B cell (primary cell): ENCODE measurements at regions not wholly inside any gene's neighbourhood (a gene's known extent, or its start where the extent isn't known, plus 50 kb on each side); places are given as distances from the start of the nearest gene placed in this dataset.

ENCODE experiments used
- ATAC-seq: fragments of 200-7000 bp; cut with Tn5 transposase; one replicate; pipeline ENCODE4 v1.10.0; 2021; ENCODE audit warnings: low read depth, mild to moderate bottlenecking, moderate number of reproducible peaks, moderate library complexity
- CTCF ChIA-PET: fragments of 350-600 bp; sonication (Branson Sonifier 250); formaldehyde crosslinking; loops from one replicate; lab custom pipeline; 2021; ENCODE audit warnings: antibody characterized with exemption, inconsistent platforms; lab: Charles Lee
- POLR2A ChIA-PET: fragments of 350-600 bp; sonication (Branson Sonifier 250); formaldehyde crosslinking; loops from one replicate; lab custom pipeline; 2021; ENCODE audit warnings: antibody characterized with exemption; lab: Charles Lee
- DNase-seq: peaks from one replicate; pipeline ENCODE4 v3.0.0; 2013
- H2AFZ ChIP-seq: 2 replicates; pipeline ENCODE4 v1.6.1; 2012; ENCODE audit warnings: mild to moderate bottlenecking, low read depth, low read length; ENCODE audit not compliant: insufficient read depth, poor library complexity, severe bottlenecking
- H3K27ac ChIP-seq, 2 donors: 1 replicate in 1 of 2; 2 replicates in 1 of 2; pipeline ENCODE4 v1.5.1; 2012 to 2013; ENCODE audit warnings: low read length in 2 of 2, mild to moderate bottlenecking in 2 of 2, moderate library complexity in 1 of 2
- H3K27me3 ChIP-seq, 4 experiments: fragments of 200-600 bp in 1 of 4; sonication (generic) in 1 of 4; replicated peaks in 1 of 4; 1 replicate in 2 of 4; 2 replicates in 2 of 4; pipeline versions ENCODE4 v1.6.1 to v1.7.0; 2013 to 2016; ENCODE audit warnings: low read length in 3 of 4, mild to moderate bottlenecking in 2 of 4, mixed read lengths in 1 of 4, moderate library complexity in 1 of 4; ENCODE audit not compliant: insufficient read depth in 4 of 4, control insufficient read depth in 3 of 4; ENCODE audit errors: control extremely low read depth in 1 of 4
- H3K36me3 ChIP-seq, 2 experiments: replicated peaks in 1 of 2; 1 replicate in 1 of 2; 2 replicates in 1 of 2; pipeline versions ENCODE4 v1.6.1 to v1.7.1; 2013; ENCODE audit warnings: low read length in 1 of 2; ENCODE audit not compliant: insufficient read depth in 2 of 2, control insufficient read depth in 1 of 2; ENCODE audit errors: control extremely low read depth in 1 of 2, extremely low read depth in 1 of 2
- H3K4me1 ChIP-seq, 2 donors: fragments of 200-600 bp in 1 of 2; sonication (generic) in 1 of 2; 1 replicate in 1 of 2; 2 replicates in 1 of 2; pipeline versions ENCODE4 v1.5.1 to v1.6.1; 2013 to 2017; ENCODE audit warnings: low read length in 2 of 2; ENCODE audit not compliant: control insufficient read depth in 2 of 2, insufficient read depth in 2 of 2
- H3K4me2 ChIP-seq: replicated peaks from 2 replicates; pipeline ENCODE3; 2012; ENCODE audit warnings: mild to moderate bottlenecking, low read depth, low read length; ENCODE audit not compliant: poor library complexity, severe bottlenecking
- H3K4me3 ChIP-seq, 5 experiments: fragments of 200-600 bp in 1 of 5; sonication (generic) in 1 of 5; 1 replicate in 3 of 5; 2 replicates in 2 of 5; pipeline versions ENCODE4 v1.5.1 to v1.7.0; 2011 to 2016; ENCODE audit warnings: low read length in 4 of 5, mild to moderate bottlenecking in 4 of 5, low read depth in 2 of 5, control low read depth in 1 of 5, moderate library complexity in 1 of 5; ENCODE audit not compliant: insufficient read depth in 1 of 5; ENCODE audit errors: control extremely low read depth in 1 of 5, extremely low read depth in 1 of 5
- H3K79me2 ChIP-seq: fragments of 200-600 bp; sonication (generic); one replicate; pipeline ENCODE4 v1.6.0; 2016; ENCODE audit warnings: low read length; ENCODE audit not compliant: control insufficient read depth, insufficient read depth
- H3K9ac ChIP-seq: fragments of 200-600 bp; sonication (generic); 2 replicates; pipeline ENCODE4 v1.6.1; 2017; ENCODE audit warnings: mild to moderate bottlenecking, low read length, moderate library complexity
- H3K9me3 ChIP-seq, 3 donors: one replicate each; pipeline versions ENCODE4 v1.6.1 to v1.7.1; 2013; ENCODE audit warnings: low read length in 2 of 3; ENCODE audit not compliant: control insufficient read depth in 2 of 3, insufficient read depth in 1 of 3; ENCODE audit errors: control extremely low read depth in 1 of 3
- H4K20me1 ChIP-seq: 2 replicates; pipeline ENCODE4 v1.6.0; 2012; ENCODE audit warnings: mild to moderate bottlenecking, low read length; ENCODE audit not compliant: insufficient read depth, control insufficient read depth, poor library complexity, severe bottlenecking
- H3K27ac Mint-ChIP-seq: one replicate; pipeline ENCODE4 v1.8.0; 2021; ENCODE audit warnings: mixed read lengths
- H3K27me3 Mint-ChIP-seq: one replicate; pipeline ENCODE4 v1.8.0; 2021; ENCODE audit warnings: mixed read lengths
- H3K4me1 Mint-ChIP-seq: one replicate; pipeline ENCODE4 v1.8.0; 2021; ENCODE audit warnings: mixed read lengths
- H3K4me3 Mint-ChIP-seq: one replicate; pipeline ENCODE4 v1.8.0; 2021; ENCODE audit warnings: mixed read lengths
- H3K9me3 Mint-ChIP-seq: one replicate; pipeline ENCODE4 v1.8.0; 2022; ENCODE audit warnings: mixed read lengths; ENCODE audit not compliant: insufficient read depth
- EZH2 ChIP-seq: IDR thresholded peaks from 2 replicates; pipeline ENCODE4 v1.6.1; 2012; ENCODE audit warnings: borderline replicate concordance, low read depth, mild to moderate bottlenecking, moderate library complexity, low read length; ENCODE audit not compliant: insufficient read depth, poor library complexity, severe bottlenecking
- WGBS: methylation state at CpG from one replicate; pipeline ENCODE4 v1.1.5; 2013; ENCODE audit warnings: missing lambda C conversion rate; ENCODE audit not compliant: insufficient coverage; 5-methylcytosine and 5-hydroxymethylcytosine counted together
- intact Hi-C: fragments of 100-400 bp; cut with micrococcal nuclease; formaldehyde crosslinking; loops from one replicate; pipeline ENCODE4 v1.10.0; 2022
- TF ChIP-seq, protein P1 (sequence below): fragments of 200-600 bp; IDR thresholded peaks from one replicate; pipeline ENCODE4 v1.8.0; 2022; ENCODE audit warnings: antibody characterized with exemption, mild to moderate bottlenecking

DNA sequence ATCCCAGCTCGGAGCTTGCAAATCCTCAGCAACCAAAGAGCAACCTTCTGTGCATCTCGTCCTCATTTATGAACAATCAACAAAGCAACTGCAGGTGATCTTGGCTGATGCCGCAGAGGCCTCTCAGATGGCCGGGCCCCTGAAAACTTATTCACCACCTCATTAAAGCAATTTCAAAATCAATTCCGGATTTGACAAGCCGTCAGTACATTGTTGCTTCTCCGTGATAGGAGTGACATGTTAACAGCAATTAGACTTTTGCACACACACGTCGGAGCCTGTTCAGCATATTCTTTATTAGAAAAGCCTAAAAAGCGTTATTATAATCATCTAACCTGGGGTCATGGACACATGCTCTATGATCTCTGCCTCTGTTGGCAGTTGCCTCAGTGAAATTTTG, 183.1 kb upstream of the CXCR4 start:
- Mint-ChIP-seq H3K4me1 (peaks cover 13% of the 10 kb centered on the region), H3K27me3 (no peaks in the 10 kb centered on the region), H3K27ac (no peak overlapping the region), H3K9me3 (no peaks in the 10 kb centered on the region), H3K4me3 (no peak overlapping the region)
- Histone ChIP-seq H2AFZ (no peak overlapping the region), H3K4me2 (no peak overlapping the region), H3K27me3 (no peaks in the 10 kb centered on the region), H3K4me3 (no peak overlapping the region), H3K9ac (no peak overlapping the region), H3K36me3 (no peaks in the 10 kb centered on the region), H3K9me3 (no peaks in the 10 kb centered on the region), H3K27ac (no peak overlapping the region), H4K20me1 (no peaks in the 10 kb centered on the region), H3K4me1 (no peaks in the 10 kb centered on the region), H3K79me2 (no peaks in the 10 kb centered on the region)
- DNase-seq = no peak
- CTCF ChIA-PET = no interaction called here
- WGBS = 97% methylated on average over 10 of the region's 10 CpGs
- intact Hi-C loops = no loop called here
- POLR2A ChIA-PET = interaction anchor here (0.5 to 1.2 kb wide), 2 partner anchors 17 to 182 kb away, joined by 3 read pairs; no protein-coding TSS in a partner anchor
- no peak for ATAC-seq
- TF ChIP-seq EZH2 = no peak
- TF ChIP-seq, protein P1, sequence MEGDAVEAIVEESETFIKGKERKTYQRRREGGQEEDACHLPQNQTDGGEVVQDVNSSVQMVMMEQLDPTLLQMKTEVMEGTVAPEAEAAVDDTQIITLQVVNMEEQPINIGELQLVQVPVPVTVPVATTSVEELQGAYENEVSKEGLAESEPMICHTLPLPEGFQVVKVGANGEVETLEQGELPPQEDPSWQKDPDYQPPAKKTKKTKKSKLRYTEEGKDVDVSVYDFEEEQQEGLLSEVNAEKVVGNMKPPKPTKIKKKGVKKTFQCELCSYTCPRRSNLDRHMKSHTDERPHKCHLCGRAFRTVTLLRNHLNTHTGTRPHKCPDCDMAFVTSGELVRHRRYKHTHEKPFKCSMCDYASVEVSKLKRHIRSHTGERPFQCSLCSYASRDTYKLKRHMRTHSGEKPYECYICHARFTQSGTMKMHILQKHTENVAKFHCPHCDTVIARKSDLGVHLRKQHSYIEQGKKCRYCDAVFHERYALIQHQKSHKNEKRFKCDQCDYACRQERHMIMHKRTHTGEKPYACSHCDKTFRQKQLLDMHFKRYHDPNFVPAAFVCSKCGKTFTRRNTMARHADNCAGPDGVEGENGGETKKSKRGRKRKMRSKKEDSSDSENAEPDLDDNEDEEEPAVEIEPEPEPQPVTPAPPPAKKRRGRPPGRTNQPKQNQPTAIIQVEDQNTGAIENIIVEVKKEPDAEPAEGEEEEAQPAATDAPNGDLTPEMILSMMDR = no peak

DNA sequence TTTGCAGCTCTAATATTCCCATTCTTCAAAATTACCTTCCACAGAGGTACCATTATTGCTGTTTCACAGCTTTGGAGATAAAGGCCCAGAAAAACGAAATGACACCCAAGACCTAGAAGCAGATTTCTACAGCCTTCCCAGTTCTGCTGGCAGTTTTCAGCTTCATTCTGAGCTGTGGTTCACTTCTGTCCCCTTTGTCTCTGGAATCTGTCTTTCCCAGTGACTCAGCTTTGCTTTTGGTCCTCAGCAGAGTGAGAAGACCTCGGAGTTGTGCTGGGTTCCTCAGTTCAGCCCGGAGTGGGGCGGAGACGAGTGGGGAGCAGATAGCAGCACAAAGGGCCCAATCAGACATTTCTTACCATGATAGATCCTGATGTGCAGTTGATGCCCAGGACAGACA, 180.7 kb upstream of the CXCR4 start:
- Histone ChIP-seq H4K20me1 (no peaks in the 10 kb centered on the region), H3K27ac (no peak overlapping the region), H3K9ac (no peak overlapping the region), H3K4me2 (no peak overlapping the region), H3K36me3 (no peaks in the 10 kb centered on the region), H3K79me2 (no peaks in the 10 kb centered on the region), H3K27me3 (no peaks in the 10 kb centered on the region), H2AFZ (no peak overlapping the region), H3K9me3 (no peaks in the 10 kb centered on the region), H3K4me3 (no peak overlapping the region), H3K4me1 (no peaks in the 10 kb centered on the region)
- intact Hi-C loops = no loop called here
- Mint-ChIP-seq H3K27ac (no peak overlapping the region), H3K4me3 (no peak overlapping the region), H3K9me3 (no peaks in the 10 kb centered on the region), H3K4me1 (peaks cover 2% of the 10 kb centered on the region), H3K27me3 (no peaks in the 10 kb centered on the region)
- CTCF ChIA-PET = no interaction called here
- POLR2A ChIA-PET = interaction anchor here (0.5 kb wide), 1 partner anchor 209 kb away, joined by 11 read pairs; no protein-coding TSS in a partner anchor
- TF ChIP-seq, protein P1 = no peak
- no peak for TF ChIP-seq EZH2
- no peak for DNase-seq
- 94% methylated on average over 5 of the region's 5 CpGs for WGBS
- no peak for ATAC-seq
